ENCODE measurements at regions not wholly inside any gene's neighbourhood (a gene's known extent, or its start where the extent isn't known, plus 50 kb on each side); places are given as distances from the start of the nearest gene placed in this dataset.

DNA sequence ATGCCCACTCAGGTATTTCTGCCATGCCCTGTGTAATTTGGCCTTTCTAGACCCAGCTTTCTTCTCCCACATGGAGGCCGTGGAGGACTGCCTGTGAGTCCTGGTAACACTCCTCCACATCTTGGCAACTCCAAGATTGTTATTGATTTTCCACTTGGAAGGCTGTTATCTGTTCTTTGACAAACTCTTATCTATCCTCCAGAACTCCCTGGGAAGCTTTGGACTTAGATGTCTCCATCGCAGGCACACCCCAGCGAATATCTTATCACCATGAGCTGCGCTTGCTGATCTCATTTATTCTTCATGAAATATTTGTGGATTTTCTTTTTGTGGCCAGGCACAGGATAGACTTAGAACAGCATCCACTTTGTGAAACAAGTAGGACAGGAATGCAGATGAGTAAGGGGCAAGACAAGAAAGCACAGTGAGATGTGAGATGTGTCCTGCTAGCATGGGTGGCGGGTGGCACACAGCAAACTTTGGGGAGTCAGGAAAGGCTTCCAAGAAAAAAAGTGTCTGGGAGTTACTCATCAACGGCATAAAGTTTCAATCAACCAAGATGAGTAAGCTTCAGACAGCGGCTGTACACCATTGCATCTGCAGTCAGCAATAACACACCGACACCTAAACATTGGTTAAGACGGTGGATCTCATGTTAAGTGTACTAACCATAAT is 84.5 kb upstream of the IRS2 start:
- no peak for ATAC-seq
- TF ChIP-seq ARNTL (CRISPR knock-in tag; IDR thresholded peaks at IDR 0.05; ENCODE audit: borderline replicate concordance, low read depth): no peak
- TF ChIP-seq PATZ1 (CRISPR knock-in tag; IDR thresholded peaks at IDR 0.05; ENCODE audit: borderline replicate concordance): no peak
- no peak for TF ChIP-seq CSRNP3 (CRISPR knock-in tag; IDR thresholded peaks at IDR 0.05)

DNA sequence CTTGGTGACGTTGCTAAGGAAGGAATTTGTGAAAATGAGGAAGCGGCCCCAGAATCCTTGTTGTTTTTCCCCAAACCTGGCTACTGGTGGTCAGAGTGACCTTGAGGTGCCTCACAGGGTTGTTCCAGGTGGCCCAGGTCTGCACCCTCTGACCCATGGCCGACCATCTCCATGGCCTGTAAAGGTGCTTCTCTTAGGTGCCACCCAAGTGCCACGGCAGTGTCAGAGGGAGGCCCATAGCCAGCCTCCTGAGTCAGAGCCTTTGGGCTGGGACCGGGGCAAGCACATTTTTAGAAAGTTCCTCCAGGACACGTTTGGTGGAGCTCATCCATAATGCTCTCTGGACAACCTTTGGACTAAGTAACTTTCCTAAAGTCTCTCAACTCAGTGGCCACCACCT is 83.9 kb upstream of the IRS2 start:
- no peak for TF ChIP-seq CSRNP3 (CRISPR knock-in tag; IDR thresholded peaks at IDR 0.05)
- no peak for ATAC-seq

DNA sequence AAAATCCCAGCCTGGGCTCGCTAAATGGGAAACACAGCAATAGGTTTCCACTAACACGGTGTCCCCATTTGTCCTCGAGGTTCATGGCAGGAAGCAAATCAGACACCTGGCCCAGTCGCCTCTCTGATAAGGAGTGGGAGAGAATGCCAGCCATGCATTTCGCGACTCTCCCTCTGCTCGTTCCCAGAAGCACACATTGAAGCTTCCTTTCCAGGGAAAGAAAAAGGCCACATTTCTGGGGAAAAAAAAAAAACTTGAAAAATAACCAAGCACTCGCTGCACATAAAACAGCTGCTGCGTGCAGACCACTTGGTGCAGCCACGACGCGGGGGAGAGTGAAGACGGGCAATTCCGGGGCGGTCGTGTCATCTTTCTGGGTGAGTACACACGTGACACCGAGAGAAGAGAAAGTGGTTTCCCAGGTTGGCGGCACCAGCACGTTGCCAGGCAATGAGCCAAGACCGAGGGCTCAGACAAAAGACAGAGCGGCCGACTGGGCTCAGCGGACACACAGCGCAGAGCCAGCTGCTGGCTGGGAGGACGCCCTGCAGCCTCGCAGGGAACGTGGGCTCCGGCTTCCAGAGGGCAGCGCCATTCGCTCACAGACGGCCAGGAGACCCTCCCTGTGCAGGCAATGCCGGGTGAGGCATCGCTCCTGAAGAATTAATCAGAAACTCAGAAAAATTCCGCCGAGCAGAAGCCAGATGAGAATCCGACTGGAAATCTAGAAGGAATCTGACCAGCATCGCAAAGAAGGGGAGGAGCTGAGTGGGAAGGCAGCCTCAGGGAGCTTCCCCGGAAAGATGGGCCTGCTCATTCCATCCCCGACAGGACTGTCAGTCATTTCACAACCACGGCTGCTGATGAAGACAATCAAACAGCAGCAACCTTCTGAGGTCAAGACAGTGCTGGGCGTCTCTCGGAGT is 83.2 kb upstream of the IRS2 start:
- ATAC-seq: peak; percentile 96
- TF ChIP-seq CREB5 (CRISPR knock-in tag; IDR thresholded peaks at IDR 0.05; ENCODE audit: low read depth) (no peak), ZNF70 (CRISPR knock-in tag; IDR thresholded peaks at IDR 0.05) (no peak), GLIS3 (CRISPR knock-in tag; IDR thresholded peaks at IDR 0.05) (no peak; the same call in 1 of the 2 replicates), BACH2 (CRISPR knock-in tag; IDR thresholded peaks at IDR 0.05; ENCODE audit: borderline replicate concordance) (no peak), ZFP3 (CRISPR knock-in tag; IDR thresholded peaks at IDR 0.05) (0 out of 2 replicates have a peak, but pooled peaks have one; percentile 45), ZNF565 (CRISPR knock-in tag; conservative IDR thresholded peaks at IDR 0.05; ENCODE audit: low read depth) (no peak), ISL1 (CRISPR knock-in tag; IDR thresholded peaks at IDR 0.05) (no peak), ZC3H10 (CRISPR knock-in tag; IDR thresholded peaks at IDR 0.05) (no peak), PATZ1 (CRISPR knock-in tag; IDR thresholded peaks at IDR 0.05; ENCODE audit: borderline replicate concordance) (no peak), OSR1 (CRISPR knock-in tag; IDR thresholded peaks at IDR 0.05) (no peak), CSDC2 (CRISPR knock-in tag; IDR thresholded peaks at IDR 0.05) (no peak), ZNF8 (CRISPR knock-in tag; IDR thresholded peaks at IDR 0.05) (no peak), ZFP30 (CRISPR knock-in tag; IDR thresholded peaks at IDR 0.05) (no peak), SNAI2 (CRISPR knock-in tag; IDR thresholded peaks at IDR 0.05) (no peak), CSRNP3 (CRISPR knock-in tag; IDR thresholded peaks at IDR 0.05) (no peak), ESRRG (CRISPR knock-in tag; IDR thresholded peaks at IDR 0.05) (no peak), ARNTL (CRISPR knock-in tag; IDR thresholded peaks at IDR 0.05; ENCODE audit: borderline replicate concordance, low read depth) (0 out of 2 replicates have a peak, but pooled peaks have one; percentile 30), TOX (CRISPR knock-in tag; IDR thresholded peaks at IDR 0.05; ENCODE audit: borderline replicate concordance) (no peak), PPARA (CRISPR knock-in tag; IDR thresholded peaks at IDR 0.05; ENCODE audit: borderline replicate concordance) (no peak), TCF4 (CRISPR knock-in tag; IDR thresholded peaks at IDR 0.05; ENCODE audit: borderline replicate concordance) (no peak; the same call in 1 of the 2 replicates)
- TF ChIP-seq, protein P1, sequence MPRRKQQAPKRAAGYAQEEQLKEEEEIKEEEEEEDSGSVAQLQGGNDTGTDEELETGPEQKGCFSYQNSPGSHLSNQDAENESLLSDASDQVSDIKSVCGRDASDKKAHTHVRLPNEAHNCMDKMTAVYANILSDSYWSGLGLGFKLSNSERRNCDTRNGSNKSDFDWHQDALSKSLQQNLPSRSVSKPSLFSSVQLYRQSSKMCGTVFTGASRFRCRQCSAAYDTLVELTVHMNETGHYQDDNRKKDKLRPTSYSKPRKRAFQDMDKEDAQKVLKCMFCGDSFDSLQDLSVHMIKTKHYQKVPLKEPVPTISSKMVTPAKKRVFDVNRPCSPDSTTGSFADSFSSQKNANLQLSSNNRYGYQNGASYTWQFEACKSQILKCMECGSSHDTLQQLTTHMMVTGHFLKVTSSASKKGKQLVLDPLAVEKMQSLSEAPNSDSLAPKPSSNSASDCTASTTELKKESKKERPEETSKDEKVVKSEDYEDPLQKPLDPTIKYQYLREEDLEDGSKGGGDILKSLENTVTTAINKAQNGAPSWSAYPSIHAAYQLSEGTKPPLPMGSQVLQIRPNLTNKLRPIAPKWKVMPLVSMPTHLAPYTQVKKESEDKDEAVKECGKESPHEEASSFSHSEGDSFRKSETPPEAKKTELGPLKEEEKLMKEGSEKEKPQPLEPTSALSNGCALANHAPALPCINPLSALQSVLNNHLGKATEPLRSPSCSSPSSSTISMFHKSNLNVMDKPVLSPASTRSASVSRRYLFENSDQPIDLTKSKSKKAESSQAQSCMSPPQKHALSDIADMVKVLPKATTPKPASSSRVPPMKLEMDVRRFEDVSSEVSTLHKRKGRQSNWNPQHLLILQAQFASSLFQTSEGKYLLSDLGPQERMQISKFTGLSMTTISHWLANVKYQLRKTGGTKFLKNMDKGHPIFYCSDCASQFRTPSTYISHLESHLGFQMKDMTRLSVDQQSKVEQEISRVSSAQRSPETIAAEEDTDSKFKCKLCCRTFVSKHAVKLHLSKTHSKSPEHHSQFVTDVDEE (CRISPR knock-in tag; IDR thresholded peaks at IDR 0.05): peak; percentile 50; the same call in 1 of the 2 replicates
